GM12892 (cell line): ENCODE measurements at regions not wholly inside any gene's neighbourhood (a gene's known extent, or its start where the extent isn't known, plus 50 kb on each side); places are given as distances from the start of the nearest gene placed in this dataset.

Source experiments
- DNase-seq: peaks from one replicate; pipeline ENCODE4 v3.0.0; 2011; ENCODE audit not compliant: insufficient read length
- FAIRE-seq: peaks from 2 replicates; lab custom pipeline; 2011; peaks lifted over from hg19 to GRCh38; lab: Jason Lieb, UNC
- POLR2A ChIP-seq: IDR thresholded peaks from 2 replicates; pipeline ENCODE4 v1.6.1; 2011; ENCODE audit warnings: low read depth, low read length, control low read depth
- POLR2AphosphoS5 ChIP-seq: IDR thresholded peaks from 2 replicates; pipeline ENCODE4 v1.6.1; 2011; ENCODE audit warnings: low read depth, low read length, control low read depth
- TAF1 ChIP-seq: IDR thresholded peaks from 2 replicates; pipeline ENCODE4 v1.6.1; 2011; ENCODE audit warnings: low read depth, mild to moderate bottlenecking, control low read depth, low read length, borderline replicate concordance

- FAIRE-seq: no peak
- no peak for DNase-seq
- TF ChIP-seq TAF1: no peak
- no peak for TF ChIP-seq POLR2AphosphoS5
- no peak for TF ChIP-seq POLR2A
Observed at GRCh38 chr13:50404769-50405168, 389.5 kb downstream of the KCNRG start.

GRCh38 chr13:50406831-50407230 lies 391.6 kb downstream of the KCNRG start:
- FAIRE-seq (no peak), DNase-seq (no peak)
- TF ChIP-seq TAF1 (no peak), POLR2A (no peak), POLR2AphosphoS5 (no peak)

GRCh38 chr13:50408068-50408467 lies 392.8 kb downstream of the KCNRG start:
- no peak for FAIRE-seq
- DNase-seq: no peak
- no peak for TF ChIP-seq TAF1
- TF ChIP-seq POLR2AphosphoS5: no peak
- TF ChIP-seq POLR2A: no peak

- TF ChIP-seq TAF1: no peak
- no peak for TF ChIP-seq POLR2A
- TF ChIP-seq POLR2AphosphoS5: no peak
- no peak for DNase-seq
- no peak for FAIRE-seq
Observed at GRCh38 chr13:50409220-50409619, 394.0 kb downstream of the KCNRG start.

- FAIRE-seq (no peak), DNase-seq (no peak)
- TF ChIP-seq POLR2A: no peak
- no peak for TF ChIP-seq TAF1
- TF ChIP-seq POLR2AphosphoS5: no peak
Observed at GRCh38 chr13:50410921-50411746, 395.9 kb downstream of the KCNRG start.

- TF ChIP-seq POLR2AphosphoS5: no peak
- no peak for TF ChIP-seq TAF1
- TF ChIP-seq POLR2A: no peak
- FAIRE-seq (no peak), DNase-seq (no peak)
Observed at GRCh38 chr13:50412046-50412617, 396.9 kb downstream of the KCNRG start.

GRCh38 chr13:50414640-50415039 lies 399.4 kb downstream of the KCNRG start:
- FAIRE-seq: no peak
- TF ChIP-seq POLR2A (no peak), POLR2AphosphoS5 (no peak), TAF1 (no peak)
- DNase-seq: no peak

- DNase-seq (no peak), FAIRE-seq (no peak)
Observed at GRCh38 chr13:50415428-50415827, 400.2 kb downstream of the KCNRG start.

GRCh38 chr13:50417597-50417996 lies 402.4 kb downstream of the KCNRG start:
- no peak for TF ChIP-seq POLR2AphosphoS5
- no peak for TF ChIP-seq TAF1
- no peak for TF ChIP-seq POLR2A
- FAIRE-seq (no peak), DNase-seq (no peak)

More at GRCh38 chr13:50415428-50415827, 400.2 kb downstream of the KCNRG start:
- TF ChIP-seq POLR2AphosphoS5: no peak
- no peak for TF ChIP-seq POLR2A
- TF ChIP-seq TAF1: no peak

- TF ChIP-seq TAF1 (no peak), POLR2AphosphoS5 (no peak), POLR2A (no peak)
- DNase-seq: no peak
- no peak for FAIRE-seq
Observed at GRCh38 chr13:50419331-50419865, 404.2 kb downstream of the KCNRG start.

- TF ChIP-seq POLR2A (no peak), TAF1 (no peak), POLR2AphosphoS5 (no peak)
- DNase-seq: no peak
- FAIRE-seq: no peak
Observed at GRCh38 chr13:50419896-50420295, 404.7 kb downstream of the KCNRG start.
